KOPT-K1 (cell line): ENCODE measurements at regions not wholly inside any gene's neighbourhood (a gene's known extent, or its start where the extent isn't known, plus 50 kb on each side); places are given as distances from the start of the nearest gene placed in this dataset.

Experiments used
- H3K27ac ChIP-seq: fragments of 200-600 bp; sonication (generic); 2 replicates; pipeline ENCODE4 v1.5.1; 2016; ENCODE audit warnings: antibody characterized with exemption, mild to moderate bottlenecking, low read depth, low read length; ENCODE audit not compliant: poor library complexity, severe bottlenecking
- H3K36me3 ChIP-seq: fragments of 200-600 bp; sonication (generic); 2 replicates; pipeline ENCODE4 v1.5.1; 2017; ENCODE audit warnings: antibody characterized with exemption, mild to moderate bottlenecking, low read length, moderate library complexity; ENCODE audit not compliant: insufficient read depth
- H3K9me3 ChIP-seq: fragments of 200-600 bp; sonication (generic); 2 replicates; pipeline ENCODE4 v1.5.1; 2017; ENCODE audit warnings: antibody characterized with exemption, low read length, mild to moderate bottlenecking; ENCODE audit not compliant: insufficient read depth, poor library complexity, severe bottlenecking

DNA sequence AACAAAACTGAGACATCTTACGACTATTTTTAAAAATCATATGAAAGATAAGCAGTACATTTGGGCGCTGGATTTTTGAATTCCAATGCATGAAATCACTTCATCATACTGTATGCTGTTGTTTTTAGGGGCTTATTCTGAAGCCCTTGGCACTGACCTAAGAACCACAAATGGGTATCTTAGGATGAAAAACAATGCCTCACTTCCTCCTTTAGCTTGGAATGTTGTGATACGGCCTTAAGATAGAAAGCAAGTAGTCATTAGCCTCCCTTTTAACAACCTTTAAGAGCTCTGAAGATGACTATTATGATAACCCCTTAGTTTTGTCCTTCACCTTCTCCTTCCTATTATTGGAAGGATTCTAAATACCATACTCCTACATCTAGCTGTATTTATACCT is 289.8 kb downstream of the ARPP21 start:
- no peak overlapping the region for H3K27ac ChIP-seq
- no peaks in the 10 kb centered on the region for H3K9me3 ChIP-seq
- H3K36me3 ChIP-seq: no peaks in the 10 kb centered on the region

DNA sequence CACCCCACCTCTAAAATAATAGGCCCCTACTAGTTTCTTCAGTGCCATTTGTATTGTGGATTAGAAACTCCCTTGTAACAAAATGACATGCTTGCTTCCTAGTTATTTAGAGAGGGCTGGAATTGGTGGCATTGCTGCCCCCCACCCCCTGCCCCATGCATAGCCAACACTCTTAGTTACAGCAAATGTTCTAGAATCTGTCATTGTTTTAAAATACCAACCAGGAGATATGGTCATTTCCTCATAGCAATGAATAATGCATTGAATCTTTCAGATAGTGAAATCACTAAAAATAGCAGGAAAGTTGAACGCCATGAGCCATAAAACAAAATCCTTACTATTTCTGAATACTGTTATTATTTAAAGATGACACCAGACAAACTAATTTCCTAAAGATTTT is 292.5 kb downstream of the ARPP21 start:
- no peak overlapping the region for H3K27ac ChIP-seq
- no peaks in the 10 kb centered on the region for H3K9me3 ChIP-seq

GRCh38 chr3:35932995-35933394 is 293.7 kb downstream of the ARPP21 start:
- Histone ChIP-seq H3K36me3 (no peaks in the 10 kb centered on the region), H3K9me3 (no peaks in the 10 kb centered on the region), H3K27ac (no peak overlapping the region)

More for the DNA sequence above, 292.5 kb downstream of the ARPP21 start:
- H3K36me3 ChIP-seq: no peaks in the 10 kb centered on the region

DNA sequence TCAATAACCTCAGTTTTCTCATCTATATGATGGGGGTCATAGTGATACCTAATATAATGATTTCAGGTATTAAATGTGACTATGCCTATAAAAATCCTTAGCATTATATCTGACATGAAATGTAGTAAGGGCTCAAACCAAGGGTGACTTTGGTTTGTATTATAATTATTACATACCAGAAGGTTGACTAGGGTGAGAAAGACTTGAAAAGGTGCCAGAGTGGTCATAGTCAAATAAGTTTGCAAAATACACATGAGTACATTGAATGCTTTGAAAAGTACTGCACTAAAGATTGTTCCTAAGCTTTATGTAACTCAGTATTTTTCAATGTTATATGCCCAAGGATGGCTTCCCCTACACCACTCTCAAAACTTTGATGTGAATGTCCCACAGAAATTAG is 297.2 kb downstream of the ARPP21 start:
- H3K27ac ChIP-seq: no peak overlapping the region
- no peaks in the 10 kb centered on the region for H3K9me3 ChIP-seq
- no peaks in the 10 kb centered on the region for H3K36me3 ChIP-seq

DNA sequence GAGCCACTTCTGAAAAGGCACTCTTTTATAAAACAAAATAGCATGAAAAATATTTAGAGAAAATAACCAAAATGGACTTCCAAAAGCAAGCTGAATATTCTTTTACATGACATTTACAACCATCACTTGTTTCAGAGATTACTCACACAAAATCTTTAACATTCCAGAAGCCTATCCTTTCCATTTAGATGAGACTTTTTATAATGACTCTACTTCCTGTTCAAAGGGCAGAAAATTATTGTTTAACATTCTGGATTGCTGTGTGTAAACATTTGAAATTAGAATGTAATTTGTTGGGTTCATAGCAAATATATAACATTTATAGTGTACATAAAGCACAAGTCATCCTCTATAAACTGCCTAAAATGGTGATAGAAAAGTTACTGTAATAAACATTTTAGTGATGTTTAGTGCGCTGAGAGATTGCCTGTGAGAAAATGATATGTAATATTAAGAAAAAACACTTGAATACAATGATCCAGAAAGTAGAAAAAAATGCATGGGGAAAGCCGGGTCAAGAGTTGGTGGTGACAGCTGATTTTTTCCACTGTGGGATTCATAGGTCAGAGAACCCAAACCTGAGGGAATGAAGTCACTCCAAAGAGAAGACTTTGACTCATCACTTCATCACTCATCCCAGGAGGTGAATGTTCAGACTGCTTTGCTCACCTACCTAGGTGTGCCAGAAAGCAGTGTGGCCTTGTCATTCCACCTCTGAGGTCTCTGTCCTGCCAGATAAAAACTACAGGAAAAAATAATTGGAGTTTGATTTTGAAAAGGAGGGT is 305.8 kb downstream of the ARPP21 start:
- Histone ChIP-seq H3K36me3 (no peaks in the 10 kb centered on the region), H3K27ac (no peak overlapping the region), H3K9me3 (no peaks in the 10 kb centered on the region)

- Histone ChIP-seq H3K27ac (no peak overlapping the region), H3K36me3 (no peaks in the 10 kb centered on the region), H3K9me3 (no peaks in the 10 kb centered on the region)
Observed at GRCh38 chr3:35946121-35946853, 307.0 kb downstream of the ARPP21 start.

DNA sequence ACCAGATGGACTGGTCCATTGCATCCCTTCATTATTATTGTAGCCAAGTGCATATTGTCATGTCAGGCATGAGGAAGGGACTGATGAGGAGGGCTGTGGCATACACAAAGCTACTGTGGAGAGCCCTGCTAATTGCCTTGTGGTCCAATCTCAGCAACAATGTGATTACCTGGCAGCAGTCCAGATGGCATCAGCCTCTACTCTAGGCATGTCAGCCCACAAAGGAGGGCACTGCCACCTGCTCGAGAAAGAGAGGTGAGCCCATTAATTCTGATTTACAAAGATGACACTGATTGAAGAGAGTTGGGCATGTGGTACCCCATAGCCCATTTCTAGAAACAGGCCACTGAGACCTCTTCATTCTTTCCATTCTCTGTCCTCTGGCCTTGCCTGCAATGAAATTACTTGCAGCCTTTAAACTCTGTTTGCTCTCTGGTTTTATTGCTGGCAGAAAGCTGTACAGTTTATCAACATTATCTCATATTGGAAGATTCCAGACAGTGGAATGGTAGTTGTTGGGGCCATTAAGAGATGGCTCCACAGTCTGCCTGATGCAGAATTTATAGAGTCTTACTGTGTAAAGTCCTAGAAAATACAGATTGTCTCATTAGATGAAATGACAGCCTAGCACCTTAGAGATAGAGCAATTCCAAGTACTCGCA is 307.7 kb downstream of the ARPP21 start:
- Histone ChIP-seq H3K36me3 (no peaks in the 10 kb centered on the region), H3K27ac (no peak overlapping the region), H3K9me3 (no peaks in the 10 kb centered on the region)

GRCh38 chr3:35950021-35950420 is 310.7 kb downstream of the ARPP21 start:
- H3K9me3 ChIP-seq: no peaks in the 10 kb centered on the region
- H3K36me3 ChIP-seq: no peaks in the 10 kb centered on the region
- H3K27ac ChIP-seq: no peak overlapping the region

DNA sequence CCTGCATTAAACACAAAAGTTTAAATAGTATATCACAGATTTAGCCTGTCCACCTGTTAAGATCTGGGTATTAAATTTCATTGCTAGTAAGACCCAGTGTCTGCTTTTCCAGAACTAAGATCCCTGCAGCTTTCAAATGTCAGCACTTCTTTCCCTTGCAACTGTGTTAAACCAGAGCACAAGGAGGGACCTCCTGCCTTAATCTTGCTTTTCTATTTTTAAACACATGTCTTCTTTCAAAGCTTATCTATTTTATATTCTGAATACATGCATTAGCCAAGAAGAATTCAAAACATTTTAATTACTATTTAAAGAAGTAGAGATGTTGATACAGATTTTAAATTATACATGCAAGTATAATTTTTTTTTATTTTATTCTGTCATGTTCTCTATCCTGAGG is 315.1 kb downstream of the ARPP21 start:
- Histone ChIP-seq H3K9me3 (peaks cover 14% of the 10 kb centered on the region), H3K27ac (no peak overlapping the region), H3K36me3 (no peaks in the 10 kb centered on the region)

DNA sequence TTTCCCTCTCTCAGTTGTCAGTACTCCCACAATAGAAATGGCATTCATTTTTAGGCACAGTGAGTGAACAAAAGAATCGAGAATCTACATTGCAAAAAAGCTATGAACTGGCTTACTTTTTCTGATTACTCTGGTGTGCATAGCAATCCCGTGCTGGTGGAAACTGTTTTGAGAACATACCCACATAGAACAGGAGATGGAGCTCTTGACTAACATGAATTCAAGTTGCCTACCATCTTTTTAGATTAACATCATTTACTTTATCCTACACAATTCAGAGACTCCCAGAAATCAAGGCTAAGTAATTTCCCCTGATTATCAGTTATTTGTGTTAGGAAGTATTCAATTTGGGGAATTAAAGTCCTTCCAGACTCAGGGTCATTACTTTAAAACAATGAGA is 326.6 kb downstream of the ARPP21 start:
- no peaks in the 10 kb centered on the region for H3K9me3 ChIP-seq
- H3K27ac ChIP-seq: no peak overlapping the region
- H3K36me3 ChIP-seq: no peaks in the 10 kb centered on the region

GRCh38 chr3:35966629-35967464 is 327.5 kb downstream of the ARPP21 start:
- H3K36me3 ChIP-seq: no peaks in the 10 kb centered on the region
- H3K27ac ChIP-seq: no peak overlapping the region
- no peaks in the 10 kb centered on the region for H3K9me3 ChIP-seq

GRCh38 chr3:35968043-35968622 is 328.8 kb downstream of the ARPP21 start:
- Histone ChIP-seq H3K9me3 (no peaks in the 10 kb centered on the region), H3K36me3 (no peaks in the 10 kb centered on the region), H3K27ac (no peak overlapping the region)

DNA sequence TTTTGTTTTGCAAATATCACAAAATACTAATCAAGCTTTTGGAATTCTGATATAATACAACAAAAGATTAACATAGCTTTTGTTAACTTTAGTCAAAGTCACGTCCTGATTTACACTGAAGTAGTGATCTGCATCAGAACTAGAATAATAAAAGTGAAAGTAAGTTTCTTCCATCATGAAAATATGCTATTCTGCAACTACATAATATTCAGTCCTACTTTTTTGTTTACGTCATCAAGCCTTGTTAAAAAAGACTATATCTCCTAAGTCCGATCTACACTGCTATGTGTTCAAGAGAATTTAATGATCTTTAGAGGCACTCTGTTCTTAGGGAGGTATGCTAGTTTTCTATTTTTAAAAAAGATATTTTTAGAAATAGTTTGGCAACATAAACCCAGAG is 330.1 kb downstream of the ARPP21 start:
- Histone ChIP-seq H3K9me3 (no peaks in the 10 kb centered on the region), H3K27ac (peak overlapping the region; percentile 38), H3K36me3 (no peaks in the 10 kb centered on the region)

GRCh38 chr3:35970793-35971192 is 331.5 kb downstream of the ARPP21 start:
- no peaks in the 10 kb centered on the region for H3K36me3 ChIP-seq
- no peaks in the 10 kb centered on the region for H3K9me3 ChIP-seq
- no peak overlapping the region for H3K27ac ChIP-seq
